Hematopoietic multipotent progenitor cell treated with erythropoietin and hydrocortisone succinate and interleukin-3 and kit ligand, for 8 days (in vitro differentiated cells): ENCODE measurements at regions not wholly inside any gene's neighbourhood (a gene's known extent, or its start where the extent isn't known, plus 50 kb on each side); places are given as distances from the start of the nearest gene placed in this dataset.

ENCODE experiments used
- DNase-seq: peaks from one replicate; pipeline ENCODE4 v3.0.0-alpha.2; 2015

DNA sequence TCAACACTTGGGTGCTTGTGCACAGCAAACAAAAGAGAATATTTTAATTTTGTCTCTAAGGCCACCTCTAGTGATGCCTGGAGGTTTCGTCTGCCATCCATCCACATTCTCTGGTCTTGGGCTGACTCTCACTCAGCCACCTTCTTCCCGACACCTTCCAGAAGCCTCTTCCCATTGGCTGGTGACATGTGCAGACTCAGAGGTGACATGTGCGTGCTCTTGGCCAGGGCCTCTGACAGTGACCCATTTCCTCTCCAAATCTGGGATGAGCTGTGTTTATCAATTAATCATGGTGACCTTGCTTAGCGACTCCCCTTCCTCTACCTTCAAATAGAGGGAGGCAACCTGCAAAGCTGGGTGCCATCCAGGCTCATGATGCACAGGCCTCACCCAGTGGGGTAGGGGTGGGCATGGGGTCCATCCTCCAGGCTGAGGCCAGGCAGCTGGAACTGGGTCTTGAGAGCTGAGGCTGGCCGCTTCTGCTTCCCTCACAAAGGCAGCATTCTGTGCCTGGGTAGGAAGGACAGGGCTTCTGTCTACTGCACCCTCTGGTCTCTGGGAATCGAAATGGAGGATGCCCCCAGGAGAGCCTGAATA is 91.8 kb downstream of the DHCR7 start:
- DNase-seq, result no peak

DNA sequence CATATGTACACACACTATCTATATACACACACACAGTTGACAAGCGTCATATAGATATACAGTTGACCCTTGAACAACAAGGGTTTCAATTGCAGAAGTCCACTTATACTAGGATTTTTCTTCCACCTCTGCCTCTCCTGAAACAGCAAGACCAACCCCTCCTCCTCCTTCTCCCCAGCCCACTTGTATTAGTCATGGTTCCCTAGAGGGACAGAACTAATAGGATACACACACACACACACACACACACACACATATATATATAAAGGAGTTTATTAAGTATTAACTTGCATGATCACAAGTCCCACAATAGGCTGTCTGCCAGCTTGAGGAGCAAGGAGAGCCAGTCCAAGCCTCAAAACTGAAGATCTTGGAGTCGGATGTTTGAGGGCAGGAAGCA is 92.9 kb downstream of the DHCR7 start:
- no peak for DNase-seq

DNA sequence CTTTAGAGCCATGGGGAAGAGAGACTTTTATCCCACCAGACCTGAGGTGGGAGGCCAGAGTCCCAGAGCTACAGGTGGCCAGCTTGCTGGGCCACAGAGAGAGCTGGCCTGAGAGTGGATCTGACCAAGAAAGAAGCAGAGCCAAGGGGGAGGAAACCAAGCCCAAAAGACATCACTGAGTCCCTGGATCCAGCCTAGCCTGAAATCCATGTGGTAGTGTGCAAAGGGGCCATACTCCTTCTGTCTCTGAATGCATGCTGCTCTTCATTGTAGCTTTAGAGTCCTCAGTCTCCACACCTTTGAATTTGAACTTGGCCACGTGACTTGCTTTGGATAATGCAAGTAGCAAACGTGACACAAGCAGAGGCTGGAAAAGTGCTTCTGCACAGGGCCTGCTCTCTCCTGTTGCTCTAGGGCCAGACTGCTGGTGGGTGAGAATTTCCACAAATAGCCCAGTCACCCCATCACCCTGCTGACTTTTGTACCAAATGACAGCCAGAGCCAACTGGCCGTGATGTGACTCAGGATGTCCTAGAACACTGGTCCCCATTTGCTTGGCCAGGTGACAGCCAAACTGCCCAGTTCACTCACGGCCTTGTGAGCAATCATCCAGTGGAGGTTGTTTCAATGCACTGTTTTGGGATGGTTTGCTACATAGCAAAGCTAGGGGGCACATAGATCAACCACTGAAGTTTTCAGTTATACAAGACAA is 93.6 kb downstream of the DHCR7 start:
- DNase-seq, result no peak

DNA sequence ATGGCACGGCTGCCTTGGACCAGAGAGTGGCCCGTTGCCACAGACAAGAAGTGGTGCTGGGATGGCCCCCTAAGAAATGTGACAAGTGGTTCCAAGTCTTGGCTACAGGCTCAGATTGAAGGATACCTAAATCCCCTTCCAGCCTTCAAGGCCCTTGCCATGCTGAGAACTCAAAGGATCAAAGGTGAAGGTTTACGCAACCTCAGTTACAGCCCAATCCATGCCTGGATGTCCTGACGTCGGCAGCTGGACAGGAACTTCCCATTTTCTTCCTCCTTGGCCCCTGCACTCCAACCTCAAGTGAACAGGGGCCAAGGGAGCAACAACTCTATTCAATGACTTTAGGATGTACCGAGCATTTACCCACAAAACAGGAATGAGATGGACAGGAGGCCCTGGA is 95.4 kb downstream of the DHCR7 start:
- no peak for DNase-seq

DNA sequence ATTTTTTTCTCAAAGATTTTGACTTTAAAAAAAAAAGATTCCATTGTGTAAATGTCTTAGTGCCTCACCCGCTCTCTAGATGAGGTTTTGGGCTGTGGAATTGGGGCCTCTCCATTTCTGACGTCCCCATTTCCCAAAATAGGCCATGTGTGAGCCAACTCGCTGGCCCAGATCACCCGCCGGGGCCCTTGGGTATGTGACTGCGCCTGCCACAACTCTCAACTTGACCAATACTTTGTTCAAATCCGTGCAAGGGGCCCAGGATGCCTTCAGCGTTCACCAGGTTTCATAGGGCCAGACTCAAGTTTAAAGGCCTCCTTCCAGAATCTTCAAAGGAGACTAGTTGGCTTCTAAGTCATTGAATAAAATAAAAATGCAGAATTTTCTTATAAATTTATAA is 96.0 kb downstream of the DHCR7 start:
- no peak for DNase-seq

DNA sequence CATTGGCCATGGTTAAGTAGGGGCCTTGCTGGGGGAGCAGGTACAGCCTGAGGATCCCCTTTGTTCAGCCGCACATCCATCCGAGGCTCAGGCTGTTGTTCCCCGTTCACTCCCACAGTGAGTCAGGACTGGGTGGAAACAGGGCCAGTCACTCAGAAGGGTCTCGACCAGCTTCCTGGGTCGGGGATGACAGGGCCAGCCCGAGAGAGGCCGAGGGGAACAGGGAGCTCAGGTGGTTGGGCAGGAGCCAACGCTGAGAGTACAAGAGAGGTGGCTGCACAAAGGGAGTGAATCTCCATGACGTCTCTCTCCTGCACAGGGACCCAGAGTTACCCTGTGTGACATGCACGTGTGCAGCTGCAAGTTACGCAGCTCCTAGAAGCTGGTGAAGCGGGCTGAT is 97.2 kb upstream of the SHANK2 start:
- no peak for DNase-seq

DNA sequence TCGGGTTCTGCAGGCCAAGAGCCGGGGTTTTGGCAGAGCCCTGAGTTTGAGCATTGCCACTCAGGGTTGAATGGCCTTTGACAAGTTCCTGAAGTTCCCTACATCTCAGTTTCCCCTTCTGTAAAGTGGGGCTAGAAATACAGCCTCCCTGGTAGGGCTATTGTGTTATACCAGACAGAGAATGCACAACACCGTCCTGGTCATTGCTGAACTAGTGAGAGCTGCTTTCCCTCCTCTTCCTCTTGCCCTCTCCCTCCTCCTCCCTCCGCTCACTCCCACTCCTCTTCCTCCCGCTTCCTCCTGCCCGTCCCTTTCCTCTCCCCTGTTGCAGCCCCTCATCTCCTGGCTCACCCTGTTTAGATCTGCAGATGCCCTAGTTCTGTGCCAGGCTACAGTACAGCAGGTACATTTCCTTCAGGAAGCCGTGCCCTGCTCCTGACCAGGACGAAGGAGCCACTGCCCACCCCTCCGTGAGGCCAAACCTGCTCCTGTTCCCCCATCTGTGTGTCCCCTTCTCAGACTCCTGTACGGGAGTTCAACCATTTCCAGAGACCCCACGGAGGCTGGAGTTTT is 91.5 kb upstream of the SHANK2 start:
- no peak for DNase-seq

DNA sequence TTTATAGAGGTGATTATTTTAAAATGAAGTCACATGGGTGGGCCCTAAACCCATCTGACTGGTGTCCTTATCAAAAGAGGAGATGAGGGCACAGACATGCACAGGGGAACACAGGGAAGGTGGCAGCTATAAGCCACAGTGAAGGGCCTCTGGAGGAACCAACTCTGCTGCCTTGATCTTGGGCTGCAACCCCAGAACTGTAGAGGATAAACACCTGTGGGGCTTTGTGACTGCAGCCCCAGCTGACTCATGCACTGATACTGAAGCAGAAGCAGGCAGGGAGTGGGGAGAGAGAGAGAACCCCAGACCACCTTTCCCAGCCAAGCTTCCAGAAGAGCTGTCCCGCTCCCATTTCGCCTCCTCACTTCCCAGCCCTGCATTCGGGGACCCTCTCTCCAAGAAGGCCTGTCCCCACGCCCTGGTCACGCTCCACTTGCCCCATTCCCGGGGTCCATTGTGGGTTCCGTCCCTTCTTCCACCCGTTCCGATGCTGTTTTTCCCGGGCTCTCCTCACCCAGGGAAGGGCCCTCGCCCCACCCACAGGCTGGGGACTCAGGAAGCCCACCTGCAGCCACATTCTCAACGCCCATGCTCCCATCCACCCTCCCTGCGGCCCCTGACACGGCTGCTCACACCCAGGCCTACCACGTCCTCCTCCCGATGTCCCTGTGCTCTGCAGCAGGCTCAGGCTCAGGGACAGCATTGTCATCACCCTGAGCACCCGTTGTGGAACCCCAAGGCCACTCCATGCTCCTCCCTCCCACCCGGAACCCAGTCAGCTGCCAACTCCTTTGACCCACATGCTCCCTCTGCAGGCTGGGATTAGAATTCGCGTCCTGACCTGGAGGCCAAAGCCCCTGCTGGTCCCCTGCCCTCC is 90.8 kb upstream of the SHANK2 start:
- peak; percentile 38 for DNase-seq

DNA sequence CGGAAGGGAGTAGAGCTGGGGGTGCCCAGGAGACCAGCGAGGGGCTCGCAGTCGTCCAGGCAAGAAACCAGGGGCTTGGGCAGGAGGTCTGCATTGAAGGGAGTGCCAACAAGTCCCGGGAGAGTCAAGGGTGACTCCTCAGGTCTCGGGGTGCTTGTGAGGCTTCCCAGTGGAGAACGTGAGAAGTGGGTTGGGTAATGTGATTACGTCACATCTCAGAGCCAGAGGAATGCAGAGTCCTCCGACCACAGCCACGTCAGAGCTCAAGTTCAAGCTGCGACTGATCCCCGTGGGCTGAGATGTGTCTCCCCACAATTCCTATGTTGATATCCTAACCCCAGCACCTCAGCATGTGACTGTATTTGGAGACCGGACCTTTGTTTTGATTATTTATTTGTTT is 89.7 kb upstream of the SHANK2 start:
- no peak for DNase-seq

DNA sequence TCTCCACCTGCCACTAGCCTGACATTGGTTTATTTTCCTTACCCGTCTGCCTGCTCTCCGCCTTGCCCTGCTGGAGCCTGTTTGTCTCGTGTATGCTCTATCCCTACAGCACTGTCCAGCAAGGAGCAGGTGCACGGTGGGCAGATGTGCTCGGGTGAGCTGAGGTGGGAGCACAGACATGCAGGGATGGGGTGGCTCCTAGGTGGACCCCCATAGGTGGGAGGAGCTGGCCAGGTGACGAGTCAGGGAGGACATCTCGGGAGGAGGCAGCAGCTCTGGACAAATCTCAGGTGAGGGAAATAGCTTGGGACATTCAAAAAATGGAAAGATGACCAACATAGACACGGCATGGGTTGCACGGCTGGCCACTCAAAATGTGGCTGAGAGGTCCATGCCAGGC is 89.2 kb upstream of the SHANK2 start:
- no peak for DNase-seq

DNA sequence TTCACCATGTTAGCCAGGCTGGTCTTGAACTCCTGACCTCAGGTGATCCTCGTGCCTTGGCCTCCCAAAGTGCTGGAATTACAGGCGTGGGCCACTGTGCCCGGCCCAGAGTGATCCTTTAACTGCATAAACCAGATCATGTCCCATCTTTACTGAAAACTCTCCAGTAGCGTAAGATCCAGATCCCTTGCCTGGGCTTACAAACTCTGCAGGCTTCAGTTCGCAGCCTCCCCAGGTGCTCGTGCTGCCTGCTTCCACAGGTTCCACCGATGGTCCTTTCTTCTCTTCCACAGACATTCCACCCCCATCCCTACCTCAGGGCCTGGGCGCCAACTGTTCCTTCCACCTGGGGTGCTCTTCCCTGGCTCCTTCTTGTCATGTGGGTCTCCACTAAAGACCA is 88.8 kb upstream of the SHANK2 start:
- DNase-seq, result no peak

DNA sequence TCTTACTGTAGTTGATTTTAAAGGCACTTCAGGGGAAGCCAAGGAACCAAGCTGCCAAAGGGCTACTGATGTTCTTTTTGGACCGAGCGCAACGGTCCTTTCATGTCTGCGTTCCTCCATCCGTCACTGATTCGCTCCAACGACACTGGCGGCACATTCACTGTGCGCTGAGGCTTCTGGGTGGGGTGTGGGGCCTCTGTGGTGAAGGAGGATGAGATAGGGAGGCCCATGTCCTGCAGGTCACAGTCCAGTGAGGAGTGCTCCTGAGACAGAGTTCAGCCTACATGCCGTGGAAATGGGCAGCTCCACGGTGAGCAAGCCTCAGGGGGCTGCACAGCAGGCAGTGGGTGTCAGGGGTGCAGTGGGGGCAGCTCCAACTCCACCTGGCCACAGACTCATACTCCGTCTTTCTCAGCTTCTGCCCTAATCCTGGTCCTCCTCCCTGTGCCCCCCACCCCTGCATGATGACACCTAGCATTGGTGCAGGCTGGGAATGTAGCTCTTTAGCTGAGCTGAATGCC is 87.8 kb upstream of the SHANK2 start:
- no peak for DNase-seq

DNA sequence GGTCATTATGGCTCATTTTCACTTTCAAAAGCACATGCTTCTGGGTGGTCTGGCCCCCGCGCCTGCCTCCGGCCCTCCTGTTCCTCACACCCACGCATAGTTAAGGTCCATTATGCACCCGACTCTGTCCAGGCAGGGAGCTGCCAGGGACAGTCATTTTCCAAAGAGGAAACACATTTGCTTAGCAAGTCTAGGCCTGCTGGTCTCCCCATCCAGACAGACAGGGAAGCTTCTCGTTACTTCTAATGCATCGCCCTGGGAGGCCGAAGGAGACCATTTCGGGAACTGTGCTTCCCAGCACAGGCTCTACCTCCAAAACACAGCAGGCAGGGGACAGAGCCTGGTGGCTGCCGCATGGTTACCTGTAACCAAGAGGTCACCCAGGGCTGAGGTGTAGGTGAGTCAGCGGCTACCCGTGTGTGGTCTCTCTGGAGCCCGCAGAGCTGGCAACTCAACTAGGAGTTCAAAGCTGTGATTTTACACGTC is 87.1 kb upstream of the SHANK2 start:
- DNase-seq, result no peak

DNA sequence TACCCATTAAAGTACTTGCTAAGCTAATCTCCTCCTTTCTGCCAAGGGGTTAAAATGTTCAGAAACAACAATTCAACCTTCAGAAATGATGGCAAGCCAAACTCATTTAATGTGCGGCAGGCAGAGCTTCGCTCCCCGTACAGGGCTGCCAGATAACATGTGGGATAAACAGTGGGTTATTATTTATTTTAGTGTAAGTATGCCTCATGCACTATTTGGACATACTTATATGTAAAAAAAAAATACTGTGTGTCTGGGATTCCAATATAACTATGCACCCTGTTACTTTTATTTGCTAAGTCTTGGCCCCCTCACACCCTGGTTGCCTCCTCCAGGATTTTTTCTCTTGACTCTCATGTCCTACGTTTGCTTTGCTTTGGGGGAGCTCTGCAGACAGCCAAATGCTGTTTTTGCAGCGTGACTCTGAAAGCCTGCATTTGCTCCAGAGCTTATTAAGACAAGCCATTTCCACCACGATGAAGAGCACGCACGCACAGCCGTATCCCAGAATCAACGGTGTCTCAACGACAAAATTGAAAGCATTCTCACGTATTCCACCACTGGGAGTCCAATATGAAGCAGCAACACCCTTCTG is 86.5 kb upstream of the SHANK2 start:
- DNase-seq, result no peak

DNA sequence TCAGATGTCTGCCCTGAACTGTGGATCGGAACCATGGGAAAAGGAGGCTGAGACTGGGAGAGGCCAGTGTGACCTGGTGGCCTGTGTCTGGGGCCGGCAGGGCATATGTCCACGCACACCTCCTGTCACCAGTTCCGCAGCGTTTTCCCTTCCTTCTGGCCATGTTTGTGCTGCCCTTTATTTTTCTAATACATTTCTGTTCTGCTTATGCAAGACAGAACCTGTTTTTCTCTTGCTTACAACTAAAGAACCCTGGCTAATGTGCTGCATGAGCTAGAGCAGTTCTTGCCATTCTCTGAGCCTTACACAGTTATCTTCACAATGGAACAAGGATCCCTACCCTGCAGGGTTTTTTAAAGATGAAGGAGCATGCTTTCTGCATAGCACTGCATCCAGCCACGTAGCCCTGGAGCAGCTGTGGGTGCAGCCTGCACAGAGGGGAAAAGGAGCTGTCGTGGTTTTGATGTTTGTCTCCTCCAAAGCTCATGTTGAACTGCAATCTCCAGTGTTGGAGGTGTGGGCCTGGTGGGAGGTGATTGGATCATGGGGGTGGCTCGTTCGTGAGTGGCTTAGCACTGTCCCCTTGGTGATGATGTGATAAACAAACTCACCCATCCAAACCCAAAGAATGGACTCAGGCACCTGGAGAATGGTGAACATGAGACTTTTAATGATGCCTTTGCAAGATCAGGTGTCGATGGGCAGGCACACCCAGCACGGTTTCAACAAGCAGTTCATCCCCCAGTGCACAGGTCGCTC is 84.8 kb upstream of the SHANK2 start:
- no peak for DNase-seq

DNA sequence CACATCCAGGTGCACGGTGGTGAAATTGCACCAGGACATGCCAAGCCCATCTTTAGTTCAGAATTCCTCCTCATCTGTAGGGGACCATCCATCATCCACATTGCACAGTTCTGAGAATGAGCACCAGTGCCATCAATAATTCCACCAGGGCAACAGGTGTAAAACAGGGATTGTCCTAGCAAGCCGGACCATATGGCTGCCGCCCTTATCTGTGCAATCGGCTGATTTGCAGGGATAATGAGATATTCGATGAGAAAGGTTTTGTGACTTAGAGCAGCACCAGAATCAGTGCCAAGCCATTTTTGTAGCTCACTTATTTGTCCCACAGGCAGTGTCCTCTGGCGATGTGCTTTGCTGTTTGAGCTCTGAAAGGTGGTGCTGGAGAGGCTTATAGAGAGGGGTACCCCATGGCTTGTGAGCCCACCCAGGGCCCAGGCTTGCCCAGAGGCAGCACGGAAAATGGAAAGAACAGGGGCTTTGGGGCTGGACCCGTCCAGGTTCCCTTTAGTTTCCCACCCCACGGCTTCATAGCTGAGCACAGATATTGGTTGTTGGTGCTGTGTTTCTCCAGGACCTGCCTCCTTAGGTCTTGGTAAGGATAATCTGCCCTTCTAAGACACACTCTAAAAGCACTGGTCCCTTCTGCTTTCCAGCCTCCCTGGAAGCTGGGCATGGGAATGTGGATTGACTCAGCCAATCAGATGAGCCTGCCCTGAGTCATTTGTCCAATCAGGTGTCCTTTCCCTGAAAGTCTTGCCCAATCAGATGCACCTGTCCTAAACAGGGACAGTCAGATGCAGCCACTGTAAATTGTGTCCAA is 84.0 kb upstream of the SHANK2 start:
- DNase-seq, result no peak

DNA sequence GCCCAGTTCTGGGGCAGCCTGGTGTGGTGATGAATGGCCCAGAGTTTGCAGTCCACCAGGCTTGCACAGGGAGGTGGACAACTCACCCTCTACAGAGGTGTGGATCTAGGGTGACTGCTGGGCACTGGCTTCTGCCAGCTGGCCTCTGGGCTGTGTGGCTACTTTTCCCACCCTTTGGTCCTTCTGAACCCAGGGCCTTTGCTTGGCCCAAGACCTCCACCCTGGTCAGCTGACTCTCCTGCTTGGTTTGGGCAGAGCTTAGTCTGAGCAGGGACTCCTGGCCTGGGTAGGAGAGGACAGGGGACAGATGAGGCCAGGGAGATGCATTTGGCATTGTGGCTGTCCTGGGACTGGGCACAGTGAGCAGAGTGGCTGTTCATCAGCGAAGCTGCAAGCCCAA is 83.0 kb upstream of the SHANK2 start:
- DNase-seq, result no peak

DNA sequence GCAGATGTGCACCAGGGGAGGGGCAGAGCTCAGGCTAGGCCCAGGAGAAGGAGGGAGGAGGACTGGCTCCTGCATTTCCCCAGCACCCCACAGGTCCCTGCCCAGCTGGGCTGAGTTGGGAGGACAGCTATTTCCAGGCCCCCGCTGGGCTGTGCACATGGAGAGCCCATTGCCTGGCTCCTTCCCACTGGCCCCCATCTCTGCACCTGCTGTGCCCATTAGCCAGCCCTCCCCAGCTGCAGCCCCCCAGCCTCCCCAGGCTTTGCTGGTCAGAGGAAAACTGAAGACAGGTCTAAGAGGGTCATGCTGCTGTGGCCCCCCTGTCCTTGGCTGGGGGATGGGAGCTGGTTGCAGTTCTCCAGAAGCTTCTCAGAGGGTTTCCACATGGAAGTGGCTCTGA is 81.8 kb upstream of the SHANK2 start:
- no peak for DNase-seq

DNA sequence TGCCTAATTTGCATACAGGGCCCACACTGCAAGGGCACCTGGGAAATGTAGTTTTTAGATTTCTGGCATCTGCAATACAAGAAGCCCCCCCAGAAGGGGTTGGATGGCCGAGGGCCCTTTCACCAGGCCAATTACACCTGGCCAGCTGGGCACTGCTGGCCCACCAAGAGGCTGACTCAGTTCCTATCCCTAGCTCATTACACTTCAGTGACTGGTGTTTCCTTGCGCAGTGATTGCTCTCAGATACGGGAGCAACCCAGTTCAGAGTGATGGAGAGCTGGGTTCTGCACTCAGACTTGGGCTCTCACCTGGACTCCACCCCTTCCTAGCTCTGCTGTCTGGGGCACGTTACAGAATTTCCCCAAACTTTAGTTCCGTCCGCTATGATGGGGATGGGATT is 81.1 kb upstream of the SHANK2 start:
- no peak for DNase-seq

DNA sequence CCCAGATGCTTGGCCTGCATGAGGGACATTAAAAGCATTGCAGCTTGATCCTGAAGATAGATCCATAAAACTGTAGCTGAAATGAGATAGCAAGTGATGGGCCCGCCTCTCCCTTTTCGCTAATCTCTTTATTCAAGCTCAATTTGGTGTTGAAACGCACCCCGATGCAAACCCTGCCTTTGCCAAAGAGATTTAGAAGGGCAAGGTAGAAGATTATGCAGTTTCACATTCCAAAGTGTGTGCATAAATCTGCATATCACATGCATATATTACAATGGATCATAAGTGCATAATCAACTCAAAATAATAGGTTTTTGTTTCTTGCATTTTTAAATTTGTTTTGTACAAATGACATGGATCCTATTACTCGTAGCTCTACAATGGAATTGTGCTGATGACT is 80.1 kb upstream of the SHANK2 start:
- no peak for DNase-seq

DNA sequence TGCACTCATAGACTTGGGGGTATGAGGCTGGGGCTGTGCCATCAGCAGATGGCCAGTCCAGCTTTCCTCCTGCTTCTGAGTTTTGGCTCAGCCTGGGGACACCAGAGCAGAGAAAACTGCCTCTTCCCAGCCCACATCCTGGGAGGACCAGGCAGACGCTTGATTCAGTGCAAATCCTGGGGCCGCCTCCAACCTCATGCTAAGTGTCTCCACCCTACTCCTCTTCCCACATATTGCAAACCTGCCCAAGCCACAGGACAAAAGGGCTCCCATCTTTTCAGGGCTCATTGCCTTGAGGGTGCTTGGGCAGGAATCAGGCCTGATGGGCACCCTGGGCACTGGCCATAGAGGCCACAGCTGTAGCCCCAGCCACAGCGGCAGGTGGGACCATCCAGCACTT is 79.7 kb upstream of the SHANK2 start:
- DNase-seq, result no peak
